Nephron progenitor cell (in vitro differentiated cells): ENCODE measurements at regions not wholly inside any gene's neighbourhood (a gene's known extent, or its start where the extent isn't known, plus 50 kb on each side); places are given as distances from the start of the nearest gene placed in this dataset.
A peak's percentile ranks its signal among the peaks of the same experiment; 100 is the strongest.

Source experiments
- DNase-seq: peaks from one replicate; pipeline ENCODE4 v3.0.0; 2021
- H3K27ac Mint-ChIP-seq: 2 replicates; pipeline ENCODE4 v1.8.0; 2021; ENCODE audit warnings: mild to moderate bottlenecking, moderate library complexity, mixed read lengths
- H3K27me3 Mint-ChIP-seq: 2 replicates; pipeline ENCODE4 v1.8.0; 2021; ENCODE audit warnings: mild to moderate bottlenecking, low read depth, mixed read lengths; ENCODE audit not compliant: poor library complexity
- H3K36me3 Mint-ChIP-seq: 2 replicates; pipeline ENCODE4 v1.8.0; 2021; ENCODE audit warnings: low read depth, mixed read lengths
- H3K4me1 Mint-ChIP-seq: 2 replicates; pipeline ENCODE4 v1.8.0; 2021; ENCODE audit warnings: mixed read lengths
- H3K4me3 Mint-ChIP-seq: 2 replicates; pipeline ENCODE4 v1.8.0; 2021; ENCODE audit warnings: mild to moderate bottlenecking, moderate library complexity, mixed read lengths
- H3K9me3 Mint-ChIP-seq: 2 replicates; pipeline ENCODE4 v1.8.0; 2021; ENCODE audit warnings: mild to moderate bottlenecking, moderate library complexity, mixed read lengths
- TF ChIP-seq, protein P1 (sequence below): fragments of 200-600 bp; sonication (generic); IDR thresholded peaks from 2 replicates; pipeline ENCODE4 v1.5.0; 2021; ENCODE audit warnings: antibody characterized with exemption

DNA sequence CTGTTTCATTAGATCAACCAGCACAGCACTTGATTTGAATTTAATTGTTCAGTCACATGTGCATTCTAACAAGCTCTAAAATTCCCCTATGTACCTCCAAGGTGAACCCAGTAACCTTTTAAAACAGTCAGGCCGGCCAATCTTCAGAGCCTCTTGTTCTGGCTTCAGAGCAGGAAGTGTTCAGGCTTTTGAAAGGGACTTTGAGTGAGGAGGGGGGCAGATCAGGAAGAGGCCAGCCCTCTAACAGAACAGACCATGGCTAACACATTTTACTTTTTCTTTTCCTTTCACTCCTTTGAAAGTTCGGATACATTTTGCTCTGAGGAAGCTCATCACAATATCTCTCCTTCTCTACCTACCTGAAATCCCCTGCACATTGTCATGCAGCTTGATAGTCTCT, 390.3 kb downstream of the TBC1D4 start:
- Mint-ChIP-seq H3K27me3 (peaks cover 8% of the 10 kb centered on the region), H3K4me3 (no peak overlapping the region), H3K4me1 (peaks cover 8% of the 10 kb centered on the region), H3K9me3 (no peaks in the 10 kb centered on the region), H3K27ac (peak overlapping the region; percentile 73), H3K36me3 (no peaks in the 10 kb centered on the region)
- DNase-seq: no peak
- TF ChIP-seq, protein P1, sequence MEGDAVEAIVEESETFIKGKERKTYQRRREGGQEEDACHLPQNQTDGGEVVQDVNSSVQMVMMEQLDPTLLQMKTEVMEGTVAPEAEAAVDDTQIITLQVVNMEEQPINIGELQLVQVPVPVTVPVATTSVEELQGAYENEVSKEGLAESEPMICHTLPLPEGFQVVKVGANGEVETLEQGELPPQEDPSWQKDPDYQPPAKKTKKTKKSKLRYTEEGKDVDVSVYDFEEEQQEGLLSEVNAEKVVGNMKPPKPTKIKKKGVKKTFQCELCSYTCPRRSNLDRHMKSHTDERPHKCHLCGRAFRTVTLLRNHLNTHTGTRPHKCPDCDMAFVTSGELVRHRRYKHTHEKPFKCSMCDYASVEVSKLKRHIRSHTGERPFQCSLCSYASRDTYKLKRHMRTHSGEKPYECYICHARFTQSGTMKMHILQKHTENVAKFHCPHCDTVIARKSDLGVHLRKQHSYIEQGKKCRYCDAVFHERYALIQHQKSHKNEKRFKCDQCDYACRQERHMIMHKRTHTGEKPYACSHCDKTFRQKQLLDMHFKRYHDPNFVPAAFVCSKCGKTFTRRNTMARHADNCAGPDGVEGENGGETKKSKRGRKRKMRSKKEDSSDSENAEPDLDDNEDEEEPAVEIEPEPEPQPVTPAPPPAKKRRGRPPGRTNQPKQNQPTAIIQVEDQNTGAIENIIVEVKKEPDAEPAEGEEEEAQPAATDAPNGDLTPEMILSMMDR: no peak

GRCh38 chr13:75090872-75091615, 390.9 kb downstream of the TBC1D4 start:
- H3K4me3 Mint-ChIP-seq: no peak overlapping the region
- peaks cover 8% of the 10 kb centered on the region for H3K4me1 Mint-ChIP-seq
- peaks cover 8% of the 10 kb centered on the region for H3K27me3 Mint-ChIP-seq
- no peaks in the 10 kb centered on the region for H3K36me3 Mint-ChIP-seq
- H3K9me3 Mint-ChIP-seq: no peaks in the 10 kb centered on the region
- peak overlapping the region; percentile 73 for H3K27ac Mint-ChIP-seq
- TF ChIP-seq, protein P1: no peak
- DNase-seq: no peak

DNA sequence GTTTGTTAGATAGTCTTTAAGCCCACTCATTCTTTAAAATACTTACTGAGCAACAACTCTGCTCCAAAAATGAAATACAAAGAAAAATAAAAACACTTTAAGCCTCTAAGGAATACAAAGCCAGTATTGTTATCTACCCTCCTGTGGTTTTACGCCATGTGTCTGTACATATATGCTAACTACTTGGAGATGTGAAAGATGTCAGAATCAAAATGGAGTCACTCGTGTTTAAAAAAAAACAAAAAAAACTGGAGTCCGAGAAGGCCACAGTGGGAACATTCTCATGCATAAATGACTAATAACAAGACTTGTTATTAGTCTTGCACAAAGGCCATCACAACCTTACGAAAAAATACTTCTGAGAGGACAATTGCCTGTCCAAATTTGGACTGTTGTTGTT, 393.1 kb downstream of the TBC1D4 start:
- Mint-ChIP-seq H3K36me3 (no peaks in the 10 kb centered on the region), H3K4me1 (peaks cover 8% of the 10 kb centered on the region), H3K4me3 (no peak overlapping the region), H3K27ac (no peak overlapping the region), H3K27me3 (peaks cover 8% of the 10 kb centered on the region), H3K9me3 (no peaks in the 10 kb centered on the region)
- TF ChIP-seq, protein P1: no peak
- DNase-seq: no peak

DNA sequence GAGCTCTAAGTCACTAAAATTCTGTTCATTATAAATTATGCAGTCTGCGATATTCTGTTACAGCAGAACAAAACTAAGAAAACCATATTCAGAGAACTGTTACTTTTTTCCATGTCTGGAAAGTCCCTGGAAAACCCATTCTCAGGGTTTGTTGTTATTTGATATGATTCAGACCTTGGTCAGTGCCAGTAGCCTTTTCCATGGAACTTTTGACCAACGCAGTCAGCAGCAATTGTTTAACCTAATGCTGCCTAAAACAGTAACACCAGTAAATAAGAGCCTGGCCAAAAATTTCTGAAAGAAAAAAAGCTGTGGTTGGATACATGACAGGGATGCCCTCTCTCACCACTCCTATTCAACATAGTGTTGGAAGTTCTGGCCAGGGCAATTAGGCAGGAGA, 402.7 kb downstream of the TBC1D4 start:
- no peaks in the 10 kb centered on the region for H3K27me3 Mint-ChIP-seq
- TF ChIP-seq, protein P1: no peak
- H3K27ac Mint-ChIP-seq: no peak overlapping the region
- H3K9me3 Mint-ChIP-seq: peaks cover 12% of the 10 kb centered on the region
- H3K4me3 Mint-ChIP-seq: no peak overlapping the region
- H3K36me3 Mint-ChIP-seq: no peaks in the 10 kb centered on the region
- H3K4me1 Mint-ChIP-seq: peaks cover 24% of the 10 kb centered on the region
- DNase-seq: no peak

- H3K9me3 Mint-ChIP-seq: peaks cover 12% of the 10 kb centered on the region
- no peak overlapping the region for H3K27ac Mint-ChIP-seq
- H3K4me3 Mint-ChIP-seq: peak overlapping the region; percentile 8
- DNase-seq: no peak
- TF ChIP-seq, protein P1: no peak
- no peaks in the 10 kb centered on the region for H3K36me3 Mint-ChIP-seq
- no peaks in the 10 kb centered on the region for H3K27me3 Mint-ChIP-seq
- H3K4me1 Mint-ChIP-seq: peaks cover 51% of the 10 kb centered on the region
These were observed 405.5 kb downstream of the TBC1D4 start for GRCh38 chr13:75076476-75076875.

- DNase-seq: no peak
- no peak overlapping the region for H3K4me3 Mint-ChIP-seq
- peaks cover 71% of the 10 kb centered on the region for H3K4me1 Mint-ChIP-seq
- no peaks in the 10 kb centered on the region for H3K27me3 Mint-ChIP-seq
- no peaks in the 10 kb centered on the region for H3K36me3 Mint-ChIP-seq
- no peak overlapping the region for H3K27ac Mint-ChIP-seq
- H3K9me3 Mint-ChIP-seq: peaks cover 3% of the 10 kb centered on the region
- TF ChIP-seq, protein P1: no peak
These were observed 408.2 kb downstream of the TBC1D4 start for GRCh38 chr13:75073786-75074185.
